T47D (cell line): ENCODE measurements at regions not wholly inside any gene's neighbourhood (a gene's known extent, or its start where the extent isn't known, plus 50 kb on each side); places are given as distances from the start of the nearest gene placed in this dataset.

Experiments used
- DNase-seq, 2 experiments: peaks; one replicate each; pipeline versions ENCODE4 v3.0.0 to v3.0.0-alpha.2; 2011 to 2012; ENCODE audit warnings: low read depth in 1 of 2, low spot score in 1 of 2
- JUND ChIP-seq: IDR thresholded peaks from 2 replicates; pipeline ENCODE4 v1.6.1; 2012; ENCODE audit warnings: low read depth
- in situ Hi-C: cut with HindIII; loops from 2 replicates; pipeline ENCODE4 v1.10.0; 2016; ENCODE audit warnings: low sequenced_read_pairs, low pct_unique_long_range_greater_than_20kb

DNA sequence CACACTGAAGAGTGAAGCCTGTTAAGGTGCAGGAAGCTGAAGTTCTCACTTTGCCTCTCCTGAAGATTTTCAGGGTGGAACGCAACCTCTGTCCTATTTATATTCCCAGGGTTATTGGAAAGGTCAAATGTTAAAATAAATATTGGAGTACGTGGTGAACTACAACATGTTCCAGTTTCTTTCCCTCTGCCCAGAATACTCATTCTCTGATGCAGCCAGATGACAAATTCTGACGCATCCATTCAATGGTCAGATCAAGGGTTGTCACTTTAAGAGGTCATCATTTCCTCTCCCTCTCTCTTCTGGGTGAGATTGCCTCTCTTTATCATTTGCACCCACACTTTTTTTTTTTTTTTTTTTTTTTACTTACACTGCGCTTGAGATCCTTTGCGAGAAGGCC, 277.1 kb downstream of the BRINP1 start:
- TF ChIP-seq JUND = no peak
- in situ Hi-C loops = no loop called here
- no peak for DNase-seq

DNA sequence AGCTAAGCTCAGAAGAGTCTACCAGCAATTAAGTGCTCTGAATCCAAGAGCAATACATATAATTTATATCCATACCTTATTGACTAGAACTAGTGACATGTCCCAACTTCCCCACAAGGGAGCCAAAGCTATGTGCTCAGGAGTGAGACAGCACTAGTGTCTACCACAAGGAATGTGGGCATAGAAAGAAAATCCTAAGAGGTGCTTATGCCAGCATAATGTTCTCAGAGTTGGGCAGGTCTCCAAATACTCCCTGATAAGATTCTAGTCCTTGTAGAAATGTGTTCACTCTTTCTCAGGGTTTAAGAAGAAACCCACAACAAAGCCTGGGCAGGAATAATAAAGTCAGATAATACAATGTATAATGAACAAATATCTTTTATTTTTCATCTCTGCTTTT, 275.1 kb downstream of the BRINP1 start:
- in situ Hi-C loops = no loop called here
- TF ChIP-seq JUND = no peak
- DNase-seq = no peak

DNA sequence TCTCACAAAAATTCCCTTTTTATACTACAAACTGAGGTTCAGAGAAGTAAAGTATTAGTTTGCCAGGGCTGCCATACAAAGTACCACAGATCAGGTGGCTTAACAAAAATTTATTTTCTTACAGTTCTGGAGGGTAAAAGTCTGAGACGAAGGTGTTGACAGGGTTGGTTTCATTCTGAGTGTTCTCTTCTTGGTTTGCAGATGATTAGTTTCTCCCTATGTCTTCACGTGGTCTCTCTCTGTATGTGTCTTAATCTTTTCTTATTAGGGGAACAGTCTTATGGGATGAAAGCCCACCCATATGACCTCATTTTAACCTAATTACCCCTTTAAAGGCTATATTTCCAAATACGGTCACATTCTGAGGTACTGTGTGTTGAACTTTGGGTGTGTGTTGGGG, 274.2 kb downstream of the BRINP1 start:
- no peak for TF ChIP-seq JUND
- in situ Hi-C loops = no loop called here
- DNase-seq = no peak

DNA sequence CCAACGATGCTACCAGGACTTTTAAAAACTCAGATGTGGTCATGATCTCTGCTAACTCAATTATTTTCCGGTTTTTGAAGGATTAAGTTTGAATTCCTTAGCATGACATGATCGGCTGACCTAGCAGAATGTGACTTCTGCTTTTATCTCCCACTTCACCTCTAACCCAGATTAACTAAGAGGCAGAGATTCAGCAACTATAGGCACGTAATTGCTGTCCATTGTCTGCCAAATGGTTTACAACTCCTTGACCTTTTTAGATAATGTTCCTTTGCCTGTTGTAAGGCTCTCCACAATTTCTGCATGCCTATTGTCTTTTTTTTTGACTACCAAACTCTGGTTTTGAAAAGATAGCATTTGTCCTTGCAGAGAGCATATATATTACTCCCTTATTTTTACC, 268.2 kb downstream of the BRINP1 start:
- no peak for DNase-seq
- in situ Hi-C loops = no loop called here
- TF ChIP-seq JUND = no peak

DNA sequence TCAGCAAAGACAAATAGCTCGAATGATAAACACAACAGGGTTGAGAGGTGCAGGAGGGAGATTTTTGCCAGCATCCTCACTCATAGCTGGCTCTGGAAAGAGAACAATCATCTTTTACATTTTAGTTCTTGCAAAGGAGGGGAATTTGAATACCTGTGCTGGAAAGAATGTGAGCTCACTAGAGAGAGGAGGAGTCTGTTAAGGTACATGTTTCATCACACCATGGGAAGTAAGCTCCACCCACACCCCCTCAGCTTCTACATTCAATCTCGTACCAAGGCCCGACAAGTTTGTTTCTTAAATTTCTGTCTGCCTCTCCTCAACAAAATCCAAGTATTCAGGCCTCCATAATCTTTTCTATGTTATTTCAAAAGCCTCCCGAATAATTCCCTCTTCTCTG, 254.6 kb downstream of the BRINP1 start:
- in situ Hi-C loops = no loop called here
- TF ChIP-seq JUND = no peak
- DNase-seq = no peak
